WI38 (cell line): ENCODE measurements at regions not wholly inside any gene's neighbourhood (a gene's known extent, or its start where the extent isn't known, plus 50 kb on each side); places are given as distances from the start of the nearest gene placed in this dataset.

Source experiments
- H3K4me3 ChIP-seq: 2 replicates; pipeline ENCODE4 v1.5.1; 2011; ENCODE audit warnings: low read depth, mild to moderate bottlenecking, control low read depth, low read length
- CTCF ChIP-seq: IDR thresholded peaks from 2 replicates; pipeline ENCODE4 v1.5.1; 2012; ENCODE audit warnings: low read depth, mild to moderate bottlenecking, control low read depth, low read length

GRCh38 chr12:91387461-91388134 is 205.0 kb upstream of the DCN start:
- H3K4me3 ChIP-seq, result no peak overlapping the region
- TF ChIP-seq CTCF, result no peak

- no peak overlapping the region for H3K4me3 ChIP-seq
- TF ChIP-seq CTCF, result no peak
Measured at GRCh38 chr12:91384806-91385205, 202.2 kb upstream of the DCN start.

GRCh38 chr12:91384366-91384765 is 201.7 kb upstream of the DCN start:
- H3K4me3 ChIP-seq, result no peak overlapping the region
- no peak for TF ChIP-seq CTCF

GRCh38 chr12:91383099-91383498 is 200.5 kb upstream of the DCN start:
- H3K4me3 ChIP-seq, result no peak overlapping the region
- no peak for TF ChIP-seq CTCF

- peak; percentile 73 for TF ChIP-seq CTCF
- H3K4me3 ChIP-seq, result peak overlapping the region; percentile 60
Measured at GRCh38 chr12:91382081-91382543, 199.5 kb upstream of the DCN start.

GRCh38 chr12:91381309-91381804 is 198.7 kb upstream of the DCN start:
- peak overlapping the region; percentile 60 for H3K4me3 ChIP-seq
- no peak for TF ChIP-seq CTCF

GRCh38 chr12:91380631-91381030 is 198.0 kb upstream of the DCN start:
- no peak for TF ChIP-seq CTCF
- no peak overlapping the region for H3K4me3 ChIP-seq
